ENCODE measurements at regions not wholly inside any gene's neighbourhood (a gene's known extent, or its start where the extent isn't known, plus 50 kb on each side); places are given as distances from the start of the nearest gene placed in this dataset.
"Not testable (repeated sequence)": the region's sequence is repeated elsewhere in the genome, so short reads cannot be mapped to it uniquely, and the experiment has no call there.

GRCh38 chr7:142482891-142483658, 225.2 kb upstream of the PRSS58 start:
- ATAC-seq (ENCODE audit: poor library complexity) (peak; percentile 75), DNase-seq (peak in 12 of 14 experiments; percentile 35 to 79 (median 56))
- peak; percentile 78 for TF ChIP-seq CTCF (IDR thresholded peaks at IDR 0.05)
- no peaks in the 10 kb centered on the region for H3K36me3 Mint-ChIP-seq (ENCODE audit: low read depth)
- POLR2A ChIA-PET, result interaction anchor here (0.6 to 3.8 kb wide), 10 partner anchors 13 to 890 kb away, joined by 3 to 22 read pairs (median 6); no protein-coding TSS in a partner anchor
- peaks cover 64% of the 10 kb centered on the region for H3K4me1 Mint-ChIP-seq (ENCODE audit: low read depth)
- CTCF ChIA-PET, result interaction anchor here (0.7 to 1.9 kb wide), 13 partner anchors 10 to 328 kb away, joined by 3 to 10 read pairs (median 4); no protein-coding TSS in a partner anchor
- H3K27ac Mint-ChIP-seq, result peak overlapping the region; percentile 97
- Histone ChIP-seq H3K36me3 (ENCODE audit: insufficient read depth, low read length) (no peaks in the 10 kb centered on the region), H3K27ac (ENCODE audit: low read depth in 1 of 2, low read length in 2 of 2) (peak overlapping the region; percentile 54 to 77), H3K27me3 (ENCODE audit: control insufficient read depth in 1 of 2, insufficient read depth in 2 of 2, low read length in 2 of 2) (no peaks in the 10 kb centered on the region), H3K4me1 (ENCODE audit: insufficient read depth, low read length) (peaks cover 39% of the 10 kb centered on the region), H3K4me3 (ENCODE audit: low read length) (no peak overlapping the region), H3K9me3 (ENCODE audit: control insufficient read depth in 1 of 2, insufficient read depth in 1 of 2, low read length in 2 of 2) (no peaks in the 10 kb centered on the region)
- no peaks in the 10 kb centered on the region for H3K27me3 Mint-ChIP-seq
- H3K9me3 Mint-ChIP-seq, result no peaks in the 10 kb centered on the region
- peak overlapping the region; percentile 82 for H3K4me3 Mint-ChIP-seq
- intact Hi-C loops (cut with DNase I, micrococcal nuclease), result loop anchor here (1.0 kb wide), 1 partner anchor 24 kb away; no protein-coding TSS in a partner anchor

- peak overlapping the region; percentile 39 for H3K4me3 Mint-ChIP-seq
- ATAC-seq (ENCODE audit: poor library complexity) (no peak), DNase-seq (no peak)
- H3K27me3 Mint-ChIP-seq, result no peaks in the 10 kb centered on the region
- ChIA-PET POLR2A (interaction anchor here (0.7 to 3.8 kb wide), 4 partner anchors 19 to 329 kb away, joined by 3 to 22 read pairs (median 12); no protein-coding TSS in a partner anchor), CTCF (interaction anchor here (0.9 kb wide), 1 partner anchor 22 kb away, joined by 3 read pairs; no protein-coding TSS in a partner anchor)
- Histone ChIP-seq H3K9me3 (ENCODE audit: control insufficient read depth in 1 of 2, insufficient read depth in 1 of 2, low read length in 2 of 2) (no peaks in the 10 kb centered on the region), H3K36me3 (ENCODE audit: insufficient read depth, low read length) (no peaks in the 10 kb centered on the region), H3K4me1 (ENCODE audit: insufficient read depth, low read length) (peaks cover 51% of the 10 kb centered on the region), H3K27ac (ENCODE audit: low read depth in 1 of 2, low read length in 2 of 2) (peak overlapping the region; percentile 54 to 77), H3K27me3 (ENCODE audit: control insufficient read depth in 1 of 2, insufficient read depth in 2 of 2, low read length in 2 of 2) (no peaks in the 10 kb centered on the region), H3K4me3 (ENCODE audit: low read length) (no peak overlapping the region)
- H3K36me3 Mint-ChIP-seq (ENCODE audit: low read depth), result no peaks in the 10 kb centered on the region
- H3K9me3 Mint-ChIP-seq, result no peaks in the 10 kb centered on the region
- intact Hi-C loops (cut with DNase I, micrococcal nuclease), result no loop called here
- peaks cover 80% of the 10 kb centered on the region for H3K4me1 Mint-ChIP-seq (ENCODE audit: low read depth)
- H3K27ac Mint-ChIP-seq, result peak overlapping the region; percentile 97
- TF ChIP-seq CTCF (IDR thresholded peaks at IDR 0.05), result no peak
Observed at GRCh38 chr7:142481548-142481947, 223.7 kb upstream of the PRSS58 start.

- Mint-ChIP-seq H3K36me3 (ENCODE audit: low read depth) (no peaks in the 10 kb centered on the region), H3K9me3 (no peaks in the 10 kb centered on the region), H3K4me1 (ENCODE audit: low read depth) (peaks cover 89% of the 10 kb centered on the region), H3K27me3 (no peaks in the 10 kb centered on the region), H3K27ac (peak overlapping the region; percentile 91), H3K4me3 (peak overlapping the region; percentile 63)
- Histone ChIP-seq H3K27me3 (ENCODE audit: control insufficient read depth in 1 of 2, insufficient read depth in 2 of 2, low read length in 2 of 2) (no peaks in the 10 kb centered on the region), H3K4me3 (ENCODE audit: low read length) (no peak overlapping the region), H3K36me3 (ENCODE audit: insufficient read depth, low read length) (no peaks in the 10 kb centered on the region), H3K9me3 (ENCODE audit: control insufficient read depth in 1 of 2, insufficient read depth in 1 of 2, low read length in 2 of 2) (no peaks in the 10 kb centered on the region), H3K4me1 (ENCODE audit: insufficient read depth, low read length) (peaks cover 69% of the 10 kb centered on the region), H3K27ac (ENCODE audit: low read depth in 1 of 2, low read length in 2 of 2) (peak overlapping the region; percentile 4 to 48)
- CTCF ChIA-PET, result interaction anchor here (0.9 to 4.5 kb wide), 14 partner anchors 8 to 335 kb away, joined by 3 to 46 read pairs (median 3); no protein-coding TSS in a partner anchor
- DNase-seq (peak in 6 of 14 experiments; percentile 7 to 72 (median 48)), ATAC-seq (ENCODE audit: poor library complexity) (peak; percentile 27)
- peak; percentile 67 for TF ChIP-seq CTCF (IDR thresholded peaks at IDR 0.05)
- POLR2A ChIA-PET, result interaction anchor here (0.6 to 2.3 kb wide), 5 partner anchors 15 to 929 kb away, joined by 3 to 13 read pairs (median 3); no protein-coding TSS in a partner anchor
- intact Hi-C loops (cut with DNase I, micrococcal nuclease), result no loop called here
Observed at GRCh38 chr7:142478479-142479220, 220.8 kb upstream of the PRSS58 start.

GRCh38 chr7:142477801-142478200, 219.9 kb upstream of the PRSS58 start:
- H3K4me3 Mint-ChIP-seq, result peak overlapping the region; percentile 76
- H3K9me3 ChIP-seq (ENCODE audit: control insufficient read depth in 1 of 2, insufficient read depth in 1 of 2, low read length in 2 of 2); DNase-seq; H3K27me3 ChIP-seq (ENCODE audit: control insufficient read depth in 1 of 2, insufficient read depth in 2 of 2, low read length in 2 of 2); H3K9me3 Mint-ChIP-seq; H3K36me3 ChIP-seq (ENCODE audit: insufficient read depth, low read length); H3K27me3 Mint-ChIP-seq; H3K36me3 Mint-ChIP-seq (ENCODE audit: low read depth): not testable (repeated sequence)
- ChIA-PET CTCF (interaction anchor here (0.9 to 4.5 kb wide), 12 partner anchors 9 to 333 kb away, joined by 3 to 46 read pairs (median 3); no protein-coding TSS in a partner anchor), POLR2A (interaction anchor here (1.0 to 2.3 kb wide), 4 partner anchors 14 to 335 kb away, joined by 3 to 13 read pairs (median 5); no protein-coding TSS in a partner anchor)
- peaks cover 89% of the 10 kb centered on the region for H3K4me1 Mint-ChIP-seq (ENCODE audit: low read depth)
- peak; percentile 39 for ATAC-seq (ENCODE audit: poor library complexity)
- H3K27ac Mint-ChIP-seq, result peak overlapping the region; percentile 91
- H3K27ac ChIP-seq (ENCODE audit: low read depth in 1 of 2, low read length in 2 of 2), result peak overlapping the region; percentile 53 to 62
- intact Hi-C loops (cut with DNase I, micrococcal nuclease), result loop anchor here in 1 of 2 experiments (2.0 kb wide), 1 partner anchor 15 kb away; no protein-coding TSS in a partner anchor
- H3K4me3 ChIP-seq (ENCODE audit: low read length), result peak overlapping the region; percentile 23
- H3K4me1 ChIP-seq (ENCODE audit: insufficient read depth, low read length), result peaks cover 65% of the 10 kb centered on the region
